ENCODE measurements at regions not wholly inside any gene's neighbourhood (a gene's known extent, or its start where the extent isn't known, plus 50 kb on each side); places are given as distances from the start of the nearest gene placed in this dataset.
"Not testable (repeated sequence)": the region's sequence is repeated elsewhere in the genome, so short reads cannot be mapped to it uniquely, and the experiment has no call there.

GRCh38 chr17:22507823-22508222, 815.5 kb downstream of the KCNJ18 start:
- no peak for DNase-seq (ENCODE audit: low read depth)
- in situ Hi-C loops (cut with HindIII; ENCODE audit: low pct_unique_long_range_greater_than_20kb, low sequenced_read_pairs): no loop called here

- DNase-seq (ENCODE audit: low read depth): no peak
- in situ Hi-C loops (cut with HindIII; ENCODE audit: low pct_unique_long_range_greater_than_20kb, low sequenced_read_pairs): no loop called here
Observed at GRCh38 chr17:22510504-22510903, 818.2 kb downstream of the KCNJ18 start.

GRCh38 chr17:22511431-22511830, 819.1 kb downstream of the KCNJ18 start:
- in situ Hi-C loops (cut with HindIII; ENCODE audit: low pct_unique_long_range_greater_than_20kb, low sequenced_read_pairs): no loop called here
- DNase-seq (ENCODE audit: low read depth): no peak

GRCh38 chr17:22512057-22512456, 819.7 kb downstream of the KCNJ18 start:
- in situ Hi-C loops (cut with HindIII; ENCODE audit: low pct_unique_long_range_greater_than_20kb, low sequenced_read_pairs): no loop called here
- DNase-seq (ENCODE audit: low read depth): no peak

GRCh38 chr17:22512506-22512905, 820.2 kb downstream of the KCNJ18 start:
- DNase-seq (ENCODE audit: low read depth): no peak
- in situ Hi-C loops (cut with HindIII; ENCODE audit: low pct_unique_long_range_greater_than_20kb, low sequenced_read_pairs): no loop called here

- no peak for DNase-seq (ENCODE audit: low read depth)
- in situ Hi-C loops (cut with HindIII; ENCODE audit: low pct_unique_long_range_greater_than_20kb, low sequenced_read_pairs): no loop called here
Observed at GRCh38 chr17:22512997-22513538, 820.7 kb downstream of the KCNJ18 start.

- in situ Hi-C loops (cut with HindIII; ENCODE audit: low pct_unique_long_range_greater_than_20kb, low sequenced_read_pairs): no loop called here
- DNase-seq (ENCODE audit: low read depth): no peak
Observed at GRCh38 chr17:22514315-22514714, 822.0 kb downstream of the KCNJ18 start.

- no peak for DNase-seq (ENCODE audit: low read depth)
- in situ Hi-C loops (cut with HindIII; ENCODE audit: low pct_unique_long_range_greater_than_20kb, low sequenced_read_pairs): no loop called here
Observed at GRCh38 chr17:22514767-22515320, 822.5 kb downstream of the KCNJ18 start.

GRCh38 chr17:22515599-22515998, 823.3 kb downstream of the KCNJ18 start:
- in situ Hi-C loops (cut with HindIII; ENCODE audit: low pct_unique_long_range_greater_than_20kb, low sequenced_read_pairs): no loop called here
- no peak for DNase-seq (ENCODE audit: low read depth)

GRCh38 chr17:22516861-22517636, 824.7 kb downstream of the KCNJ18 start:
- DNase-seq (ENCODE audit: low read depth): no peak
- in situ Hi-C loops (cut with HindIII; ENCODE audit: low pct_unique_long_range_greater_than_20kb, low sequenced_read_pairs): no loop called here

GRCh38 chr17:22517716-22518115, 825.4 kb downstream of the KCNJ18 start:
- in situ Hi-C loops (cut with HindIII; ENCODE audit: low pct_unique_long_range_greater_than_20kb, low sequenced_read_pairs): no loop called here
- no peak for DNase-seq (ENCODE audit: low read depth)

- in situ Hi-C loops (cut with HindIII; ENCODE audit: low pct_unique_long_range_greater_than_20kb, low sequenced_read_pairs): no loop called here
- DNase-seq (ENCODE audit: low read depth): no peak
Observed at GRCh38 chr17:22518185-22518584, 825.9 kb downstream of the KCNJ18 start.

- DNase-seq (ENCODE audit: low read depth); in situ Hi-C loops (cut with HindIII; ENCODE audit: low pct_unique_long_range_greater_than_20kb, low sequenced_read_pairs): not testable (repeated sequence)
Observed at GRCh38 chr17:22548873-22549272, 856.5 kb downstream of the KCNJ18 start.

- not testable (repeated sequence) for DNase-seq (ENCODE audit: low read depth)
Observed at GRCh38 chr17:22551695-22552415, 859.5 kb downstream of the KCNJ18 start.

GRCh38 chr17:22569459-22570143, 877.3 kb downstream of the KCNJ18 start:
- DNase-seq (ENCODE audit: low read depth): no peak
- in situ Hi-C loops (cut with HindIII; ENCODE audit: low pct_unique_long_range_greater_than_20kb, low sequenced_read_pairs): no loop called here

More at GRCh38 chr17:22551695-22552415, 859.5 kb downstream of the KCNJ18 start:
- in situ Hi-C loops (cut with HindIII; ENCODE audit: low pct_unique_long_range_greater_than_20kb, low sequenced_read_pairs): not testable (repeated sequence)

GRCh38 chr17:22570144-22570845, 878.0 kb downstream of the KCNJ18 start:
- DNase-seq (ENCODE audit: low read depth): no peak
- in situ Hi-C loops (cut with HindIII; ENCODE audit: low pct_unique_long_range_greater_than_20kb, low sequenced_read_pairs): no loop called here

- in situ Hi-C loops (cut with HindIII; ENCODE audit: low pct_unique_long_range_greater_than_20kb, low sequenced_read_pairs): no loop called here
- no peak for DNase-seq (ENCODE audit: low read depth)
Observed at GRCh38 chr17:22599322-22599721, 907.0 kb downstream of the KCNJ18 start.

Measured in Caki2 (cell line).